Panc1 (cell line): ENCODE measurements at regions not wholly inside any gene's neighbourhood (a gene's known extent, or its start where the extent isn't known, plus 50 kb on each side); places are given as distances from the start of the nearest gene placed in this dataset.

ENCODE experiments used
- SIN3A ChIP-seq: IDR thresholded peaks from 2 replicates; pipeline ENCODE4 v1.6.1; 2012; ENCODE audit warnings: low read depth, mild to moderate bottlenecking, low read length, moderate library complexity, borderline replicate concordance; ENCODE audit not compliant: insufficient read depth
- TF ChIP-seq, protein P1 (sequence below): fragments of 450-650 bp; IDR thresholded peaks from 2 replicates; pipeline ENCODE4 v1.5.1; 2017; ENCODE audit warnings: mild to moderate bottlenecking

DNA sequence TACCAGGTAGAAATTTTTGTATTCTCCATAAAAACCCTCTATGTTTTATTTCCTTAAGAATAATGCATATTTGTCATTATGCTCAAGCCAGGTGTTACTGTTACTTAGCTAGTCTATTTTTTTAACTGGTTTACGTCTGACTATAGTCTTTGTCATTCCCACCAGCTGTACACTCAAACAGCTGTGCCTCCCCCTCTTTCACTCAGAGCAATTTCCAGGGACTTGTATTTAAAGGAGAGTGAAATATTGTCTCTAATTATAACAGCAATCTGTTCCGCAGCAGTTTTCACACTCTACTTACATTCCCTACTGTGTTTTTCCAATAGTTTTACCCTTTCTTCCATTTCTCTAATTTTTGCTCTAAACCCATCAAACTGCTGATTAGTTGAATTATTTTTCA is 813.6 kb upstream of the MIR17HG start:
- TF ChIP-seq, protein P1, sequence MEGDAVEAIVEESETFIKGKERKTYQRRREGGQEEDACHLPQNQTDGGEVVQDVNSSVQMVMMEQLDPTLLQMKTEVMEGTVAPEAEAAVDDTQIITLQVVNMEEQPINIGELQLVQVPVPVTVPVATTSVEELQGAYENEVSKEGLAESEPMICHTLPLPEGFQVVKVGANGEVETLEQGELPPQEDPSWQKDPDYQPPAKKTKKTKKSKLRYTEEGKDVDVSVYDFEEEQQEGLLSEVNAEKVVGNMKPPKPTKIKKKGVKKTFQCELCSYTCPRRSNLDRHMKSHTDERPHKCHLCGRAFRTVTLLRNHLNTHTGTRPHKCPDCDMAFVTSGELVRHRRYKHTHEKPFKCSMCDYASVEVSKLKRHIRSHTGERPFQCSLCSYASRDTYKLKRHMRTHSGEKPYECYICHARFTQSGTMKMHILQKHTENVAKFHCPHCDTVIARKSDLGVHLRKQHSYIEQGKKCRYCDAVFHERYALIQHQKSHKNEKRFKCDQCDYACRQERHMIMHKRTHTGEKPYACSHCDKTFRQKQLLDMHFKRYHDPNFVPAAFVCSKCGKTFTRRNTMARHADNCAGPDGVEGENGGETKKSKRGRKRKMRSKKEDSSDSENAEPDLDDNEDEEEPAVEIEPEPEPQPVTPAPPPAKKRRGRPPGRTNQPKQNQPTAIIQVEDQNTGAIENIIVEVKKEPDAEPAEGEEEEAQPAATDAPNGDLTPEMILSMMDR = no peak
- TF ChIP-seq SIN3A = no peak
